Endothelial cell of umbilical vein (primary cell): ENCODE measurements at regions not wholly inside any gene's neighbourhood (a gene's known extent, or its start where the extent isn't known, plus 50 kb on each side); places are given as distances from the start of the nearest gene placed in this dataset.

ENCODE experiments used
- BruUV-seq: library from RNA; stranded (reverse); fragments of 400-500 nt; replicated peaks from 2 replicates; lab custom pipeline; 2021; lab: Mats Ljungman, UMichigan
- CTCF ChIA-PET: fragments of 300-600, 350-600 bp; sonication (Branson Sonifier 250); formaldehyde crosslinking; loops from one replicate; lab custom pipeline; 2021; ENCODE audit warnings: antibody characterized with exemption, inconsistent platforms; lab: Charles Lee
- POLR2A ChIA-PET: fragments of 300-600, 350-600 bp; sonication (Branson Sonifier 250); formaldehyde crosslinking; loops from one replicate; lab custom pipeline; 2021; ENCODE audit warnings: antibody characterized with exemption, inconsistent platforms; lab: Charles Lee
- DNase-seq: peaks from one replicate; pipeline ENCODE4 v3.0.0-alpha.2; 2011; ENCODE audit warnings: low read depth, low spot score
- FAIRE-seq: peaks from 2 replicates; lab custom pipeline; 2011; peaks lifted over from hg19 to GRCh38; lab: Jason Lieb, UNC
- H2AFZ ChIP-seq: 2 replicates; pipeline ENCODE4 v1.6.0; 2012; ENCODE audit warnings: low read depth, low read length, control low read depth, inconsistent platforms
- H3K27ac ChIP-seq: 2 replicates; pipeline ENCODE4 v1.5.1; 2011; ENCODE audit warnings: low read depth, mild to moderate bottlenecking, control low read depth, low read length, moderate library complexity; ENCODE audit not compliant: insufficient read depth
- H3K27me3 ChIP-seq, 2 experiments: 2 replicates each; pipeline versions ENCODE4 v1.6.0 to v1.6.1; 2011; ENCODE audit warnings: low read length in 2 of 2, mixed read lengths in 1 of 2; ENCODE audit not compliant: control insufficient read depth in 2 of 2, insufficient read depth in 2 of 2
- H3K36me3 ChIP-seq, 2 experiments: 2 replicates in 1 of 2; 3 replicates in 1 of 2; pipeline ENCODE4 v1.5.1; 2011; ENCODE audit warnings: low read length in 2 of 2, mild to moderate bottlenecking in 1 of 2, moderate library complexity in 1 of 2; ENCODE audit not compliant: control insufficient read depth in 2 of 2, insufficient read depth in 2 of 2; ENCODE audit errors: extremely low read depth in 1 of 2
- H3K4me1 ChIP-seq: 3 replicates; pipeline ENCODE4 v1.5.1; 2011; ENCODE audit warnings: mild to moderate bottlenecking, low read length; ENCODE audit not compliant: control insufficient read depth, insufficient read depth; ENCODE audit errors: extremely low read depth
- H3K4me2 ChIP-seq: 2 replicates; pipeline ENCODE4 v1.6.1; 2011; ENCODE audit warnings: low read length, control low read depth, mixed read lengths; ENCODE audit not compliant: insufficient read depth
- H3K4me3 ChIP-seq, 3 experiments: fragments of 200-600 bp in 1 of 3; sonication (generic), shearing (Covaris generic) in 1 of 3; replicated peaks in 1 of 3; 2 replicates each; pipeline ENCODE4 v1.5.1; 2011 to 2016; ENCODE audit warnings: control low read depth in 3 of 3, low read length in 3 of 3, mild to moderate bottlenecking in 2 of 3, inconsistent platforms in 1 of 3, low read depth in 1 of 3, moderate library complexity in 1 of 3; ENCODE audit not compliant: insufficient read depth in 1 of 3
- H3K79me2 ChIP-seq: 2 replicates; pipeline ENCODE4 v1.6.0; 2012; ENCODE audit warnings: low read length, inconsistent platforms; ENCODE audit not compliant: control insufficient read depth, insufficient read depth
- H3K9ac ChIP-seq: replicated peaks from 2 replicates; pipeline ENCODE3; 2011; ENCODE audit warnings: low read length, control low read depth; ENCODE audit not compliant: insufficient read depth; ENCODE audit errors: extremely low read depth
- H3K9me1 ChIP-seq: replicated peaks from 3 replicates; pipeline ENCODE4 v1.6.0; 2011; ENCODE audit warnings: mild to moderate bottlenecking, low read length; ENCODE audit not compliant: control insufficient read depth, insufficient read depth; ENCODE audit errors: extremely low read depth
- H3K9me3 ChIP-seq: replicated peaks from 2 replicates; pipeline ENCODE4 v1.5.1; 2012; ENCODE audit warnings: low read length, inconsistent platforms; ENCODE audit not compliant: control insufficient read depth, insufficient read depth
- H4K20me1 ChIP-seq: replicated peaks from 2 replicates; pipeline ENCODE3; 2011; ENCODE audit warnings: mild to moderate bottlenecking, low read length; ENCODE audit not compliant: control insufficient read depth, insufficient read depth; ENCODE audit errors: extremely low read depth
- EZH2 ChIP-seq: IDR thresholded peaks from 2 replicates; pipeline ENCODE4 v1.6.1; 2012; ENCODE audit warnings: borderline replicate concordance, low read depth, mild to moderate bottlenecking, moderate library complexity, low read length, inconsistent platforms; ENCODE audit not compliant: severe bottlenecking
- FOS ChIP-seq: IDR thresholded peaks from 2 replicates; pipeline ENCODE4 v1.6.1; 2011; ENCODE audit warnings: mild to moderate bottlenecking, low read length, moderate library complexity, borderline replicate concordance; ENCODE audit not compliant: insufficient read depth
- GATA2 ChIP-seq: IDR thresholded peaks from 2 replicates; pipeline ENCODE4 v1.7.0; 2011; ENCODE audit warnings: low read depth, mild to moderate bottlenecking, moderate library complexity, mixed read lengths, low read length; ENCODE audit not compliant: insufficient read length, insufficient read depth
- JUN ChIP-seq: IDR thresholded peaks from 2 replicates; pipeline ENCODE4 v1.6.1; 2011; ENCODE audit warnings: borderline replicate concordance, low read depth; ENCODE audit not compliant: insufficient read length, insufficient read depth
- MYC ChIP-seq: IDR thresholded peaks from one replicate; pipeline ENCODE4 v1.6.1; 2011; ENCODE audit warnings: mild to moderate bottlenecking, low read depth, low read length
- POLR2A ChIP-seq: IDR thresholded peaks from 2 replicates; pipeline ENCODE4 v1.6.1; 2012; ENCODE audit warnings: low read depth, mild to moderate bottlenecking, control low read depth, low read length
- POLR2AphosphoS5 ChIP-seq: IDR thresholded peaks from 2 replicates; pipeline ENCODE4 v1.6.1; 2012; ENCODE audit warnings: low read depth, mild to moderate bottlenecking, control low read depth, low read length, moderate library complexity; ENCODE audit not compliant: insufficient read depth
- dilution Hi-C: fragments of 300-500 bp; cut with MboI; formaldehyde crosslinking; loops from one replicate; pipeline ENCODE4 v1.15.0; 2019; ENCODE audit warnings: low sequenced_read_pairs; ENCODE audit not compliant: extremely low pct_ligation_motif_present
- intact Hi-C: fragments of 100-400 bp; cut with micrococcal nuclease; formaldehyde crosslinking; loops from one replicate; pipeline ENCODE4 v1.10.0; 2022
- TF ChIP-seq, protein P1 (sequence below): IDR thresholded peaks from 2 replicates; pipeline ENCODE4 v1.6.1; 2011; ENCODE audit not compliant: insufficient read depth, insufficient read length
- TF ChIP-seq, protein P2 (sequence below), 2 donors: IDR thresholded peaks; 1 replicate in 1 of 2; 2 replicates in 1 of 2; pipeline ENCODE4 v1.5.1; 2011; ENCODE audit warnings: low read length in 2 of 2, mild to moderate bottlenecking in 2 of 2, moderate library complexity in 2 of 2, control low read depth in 1 of 2, inconsistent platforms in 1 of 2, low read depth in 1 of 2; ENCODE audit not compliant: insufficient read depth in 1 of 2; ENCODE audit errors: extremely low read depth in 1 of 2

- no peak for FAIRE-seq
- no peak overlapping the region for H3K4me2 ChIP-seq
Measured at GRCh38 chr6:168164462-168165061, 85.5 kb upstream of the FRMD1 start.

GRCh38 chr6:168163096-168163731 lies 84.2 kb upstream of the FRMD1 start:
- no peaks in the 10 kb centered on the region for H4K20me1 ChIP-seq
- no peak overlapping the region for H3K9ac ChIP-seq
- dilution Hi-C loops (no loop called here), intact Hi-C loops (no loop called here)
- no peaks in the 10 kb centered on the region for H3K79me2 ChIP-seq
- H3K4me2 ChIP-seq: no peak overlapping the region
- POLR2A ChIA-PET: no interaction called here
- CTCF ChIA-PET: no interaction called here
- no peak overlapping the region for H3K4me3 ChIP-seq
- no peak overlapping the region for H3K27ac ChIP-seq
- FAIRE-seq (no peak), DNase-seq (no peak)
- H3K27me3 ChIP-seq: no peaks in the 10 kb centered on the region
- no peaks in the 10 kb centered on the region for H3K36me3 ChIP-seq
- H3K4me1 ChIP-seq: no peaks in the 10 kb centered on the region
- no TSS peak for BruUV-seq
- TF ChIP-seq JUN (no peak), GATA2 (no peak), POLR2AphosphoS5 (no peak), EZH2 (no peak), FOS (no peak), MYC (no peak), POLR2A (no peak)
- TF ChIP-seq, protein P1, sequence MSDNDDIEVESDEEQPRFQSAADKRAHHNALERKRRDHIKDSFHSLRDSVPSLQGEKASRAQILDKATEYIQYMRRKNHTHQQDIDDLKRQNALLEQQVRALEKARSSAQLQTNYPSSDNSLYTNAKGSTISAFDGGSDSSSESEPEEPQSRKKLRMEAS: no peak
- TF ChIP-seq, protein P2, sequence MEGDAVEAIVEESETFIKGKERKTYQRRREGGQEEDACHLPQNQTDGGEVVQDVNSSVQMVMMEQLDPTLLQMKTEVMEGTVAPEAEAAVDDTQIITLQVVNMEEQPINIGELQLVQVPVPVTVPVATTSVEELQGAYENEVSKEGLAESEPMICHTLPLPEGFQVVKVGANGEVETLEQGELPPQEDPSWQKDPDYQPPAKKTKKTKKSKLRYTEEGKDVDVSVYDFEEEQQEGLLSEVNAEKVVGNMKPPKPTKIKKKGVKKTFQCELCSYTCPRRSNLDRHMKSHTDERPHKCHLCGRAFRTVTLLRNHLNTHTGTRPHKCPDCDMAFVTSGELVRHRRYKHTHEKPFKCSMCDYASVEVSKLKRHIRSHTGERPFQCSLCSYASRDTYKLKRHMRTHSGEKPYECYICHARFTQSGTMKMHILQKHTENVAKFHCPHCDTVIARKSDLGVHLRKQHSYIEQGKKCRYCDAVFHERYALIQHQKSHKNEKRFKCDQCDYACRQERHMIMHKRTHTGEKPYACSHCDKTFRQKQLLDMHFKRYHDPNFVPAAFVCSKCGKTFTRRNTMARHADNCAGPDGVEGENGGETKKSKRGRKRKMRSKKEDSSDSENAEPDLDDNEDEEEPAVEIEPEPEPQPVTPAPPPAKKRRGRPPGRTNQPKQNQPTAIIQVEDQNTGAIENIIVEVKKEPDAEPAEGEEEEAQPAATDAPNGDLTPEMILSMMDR (IDR thresholded peaks at IDR 0.05; ENCODE audit: extremely low read depth in 1 of 2, insufficient read depth in 1 of 2, low read depth in 1 of 2, low read length in 2 of 2): no peak
- no peak overlapping the region for H2AFZ ChIP-seq
- no peaks in the 10 kb centered on the region for H3K9me1 ChIP-seq
- peaks cover 3% of the 10 kb centered on the region for H3K9me3 ChIP-seq

More at GRCh38 chr6:168164462-168165061, 85.5 kb upstream of the FRMD1 start:
- no peak for TF ChIP-seq EZH2
- TF ChIP-seq, protein P1: no peak
- no TSS peak for BruUV-seq
- Histone ChIP-seq H3K4me1 (no peaks in the 10 kb centered on the region), H3K27me3 (no peaks in the 10 kb centered on the region), H3K36me3 (no peaks in the 10 kb centered on the region), H3K79me2 (no peaks in the 10 kb centered on the region), H4K20me1 (no peaks in the 10 kb centered on the region), H3K9me3 (peaks cover 4% of the 10 kb centered on the region), H3K9me1 (no peaks in the 10 kb centered on the region), H3K4me3 (no peak overlapping the region), H3K27ac (no peak overlapping the region), H2AFZ (no peak overlapping the region), H3K9ac (no peak overlapping the region)
- no peak for DNase-seq
- dilution Hi-C loops: no loop called here
- ChIA-PET POLR2A (no interaction called here), CTCF (no interaction called here)
- intact Hi-C loops: no loop called here
